Astrocyte (in vitro differentiated cells and primary cell): ENCODE measurements at regions not wholly inside any gene's neighbourhood (a gene's known extent, or its start where the extent isn't known, plus 50 kb on each side); places are given as distances from the start of the nearest gene placed in this dataset.

Source experiments
- CTCF ChIP-seq: IDR thresholded peaks from 2 replicates; pipeline ENCODE4 v1.5.1; 2011; ENCODE audit warnings: low read depth, mild to moderate bottlenecking, inconsistent platforms, low read length, moderate library complexity; ENCODE audit not compliant: insufficient read depth
- EZH2 ChIP-seq: IDR thresholded peaks from 2 replicates; pipeline ENCODE4 v1.6.1; 2012; ENCODE audit warnings: mild to moderate bottlenecking, low read length, inconsistent platforms; ENCODE audit not compliant: insufficient read depth

GRCh38 chr3:74465715-74466410, 148.6 kb downstream of the CNTN3 start:
- TF ChIP-seq CTCF (no peak), EZH2 (no peak)
